ENCODE measurements at regions not wholly inside any gene's neighbourhood (a gene's known extent, or its start where the extent isn't known, plus 50 kb on each side); places are given as distances from the start of the nearest gene placed in this dataset.

DNA sequence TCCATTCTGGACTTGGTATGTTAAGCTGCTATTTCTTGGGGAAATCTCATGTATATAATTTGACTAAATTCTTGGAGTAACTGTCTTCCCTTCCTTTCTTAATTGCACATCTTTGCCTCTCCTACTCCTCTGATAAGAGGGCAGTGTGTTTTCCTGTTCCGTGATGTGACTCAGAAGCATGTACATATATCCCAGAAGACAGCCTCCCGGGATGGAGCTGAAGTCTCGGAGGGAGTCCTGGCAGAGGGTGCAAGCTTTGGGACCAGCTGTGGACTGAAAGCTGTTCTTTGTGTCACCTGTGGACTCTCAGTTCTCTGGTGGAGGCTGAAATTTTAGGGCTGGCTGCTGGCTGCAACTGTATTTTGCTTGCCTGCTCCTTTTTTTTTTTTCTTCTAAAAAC, 54.7 kb upstream of the MGAT5 start:
- TF ChIP-seq, protein P1, sequence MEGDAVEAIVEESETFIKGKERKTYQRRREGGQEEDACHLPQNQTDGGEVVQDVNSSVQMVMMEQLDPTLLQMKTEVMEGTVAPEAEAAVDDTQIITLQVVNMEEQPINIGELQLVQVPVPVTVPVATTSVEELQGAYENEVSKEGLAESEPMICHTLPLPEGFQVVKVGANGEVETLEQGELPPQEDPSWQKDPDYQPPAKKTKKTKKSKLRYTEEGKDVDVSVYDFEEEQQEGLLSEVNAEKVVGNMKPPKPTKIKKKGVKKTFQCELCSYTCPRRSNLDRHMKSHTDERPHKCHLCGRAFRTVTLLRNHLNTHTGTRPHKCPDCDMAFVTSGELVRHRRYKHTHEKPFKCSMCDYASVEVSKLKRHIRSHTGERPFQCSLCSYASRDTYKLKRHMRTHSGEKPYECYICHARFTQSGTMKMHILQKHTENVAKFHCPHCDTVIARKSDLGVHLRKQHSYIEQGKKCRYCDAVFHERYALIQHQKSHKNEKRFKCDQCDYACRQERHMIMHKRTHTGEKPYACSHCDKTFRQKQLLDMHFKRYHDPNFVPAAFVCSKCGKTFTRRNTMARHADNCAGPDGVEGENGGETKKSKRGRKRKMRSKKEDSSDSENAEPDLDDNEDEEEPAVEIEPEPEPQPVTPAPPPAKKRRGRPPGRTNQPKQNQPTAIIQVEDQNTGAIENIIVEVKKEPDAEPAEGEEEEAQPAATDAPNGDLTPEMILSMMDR (IDR thresholded peaks at IDR 0.05 in 2 of 3, conservative IDR thresholded peaks at IDR 0.05 in 1 of 3; ENCODE audit: control insufficient read depth in 2 of 3, extremely low read depth in 1 of 3, insufficient read depth in 1 of 3, low read depth in 3 of 3, low read length in 3 of 3), result no peak
- TF ChIP-seq MEF2A (IDR thresholded peaks at IDR 0.05; ENCODE audit: insufficient read depth, low read depth, low read length), result no peak
- TF ChIP-seq, protein P2, sequence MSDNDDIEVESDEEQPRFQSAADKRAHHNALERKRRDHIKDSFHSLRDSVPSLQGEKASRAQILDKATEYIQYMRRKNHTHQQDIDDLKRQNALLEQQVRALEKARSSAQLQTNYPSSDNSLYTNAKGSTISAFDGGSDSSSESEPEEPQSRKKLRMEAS (IDR thresholded peaks at IDR 0.05; ENCODE audit: low read depth, low read length), result no peak
- no peak for TF ChIP-seq CBFB (IDR thresholded peaks at IDR 0.05; ENCODE audit: low read depth)
- no peak for TF ChIP-seq YBX1 (IDR thresholded peaks at IDR 0.05)
- TF ChIP-seq CEBPB (IDR thresholded peaks at IDR 0.05; ENCODE audit: borderline replicate concordance in 1 of 2, low read depth in 2 of 2, low read length in 2 of 2), result no peak
- TF ChIP-seq, protein P3, sequence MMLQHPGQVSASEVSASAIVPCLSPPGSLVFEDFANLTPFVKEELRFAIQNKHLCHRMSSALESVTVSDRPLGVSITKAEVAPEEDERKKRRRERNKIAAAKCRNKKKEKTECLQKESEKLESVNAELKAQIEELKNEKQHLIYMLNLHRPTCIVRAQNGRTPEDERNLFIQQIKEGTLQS (IDR thresholded peaks at IDR 0.05; ENCODE audit: borderline replicate concordance, extremely low read depth, low read depth, low read length), result no peak
- TF ChIP-seq FOS (IDR thresholded peaks at IDR 0.05; ENCODE audit: borderline replicate concordance, extremely low read depth, insufficient read length), result no peak
- TF ChIP-seq, protein P4, sequence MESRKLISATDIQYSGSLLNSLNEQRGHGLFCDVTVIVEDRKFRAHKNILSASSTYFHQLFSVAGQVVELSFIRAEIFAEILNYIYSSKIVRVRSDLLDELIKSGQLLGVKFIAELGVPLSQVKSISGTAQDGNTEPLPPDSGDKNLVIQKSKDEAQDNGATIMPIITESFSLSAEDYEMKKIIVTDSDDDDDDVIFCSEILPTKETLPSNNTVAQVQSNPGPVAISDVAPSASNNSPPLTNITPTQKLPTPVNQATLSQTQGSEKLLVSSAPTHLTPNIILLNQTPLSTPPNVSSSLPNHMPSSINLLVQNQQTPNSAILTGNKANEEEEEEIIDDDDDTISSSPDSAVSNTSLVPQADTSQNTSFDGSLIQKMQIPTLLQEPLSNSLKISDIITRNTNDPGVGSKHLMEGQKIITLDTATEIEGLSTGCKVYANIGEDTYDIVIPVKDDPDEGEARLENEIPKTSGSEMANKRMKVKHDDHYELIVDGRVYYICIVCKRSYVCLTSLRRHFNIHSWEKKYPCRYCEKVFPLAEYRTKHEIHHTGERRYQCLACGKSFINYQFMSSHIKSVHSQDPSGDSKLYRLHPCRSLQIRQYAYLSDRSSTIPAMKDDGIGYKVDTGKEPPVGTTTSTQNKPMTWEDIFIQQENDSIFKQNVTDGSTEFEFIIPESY (IDR thresholded peaks at IDR 0.05), result no peak
- no peak for TF ChIP-seq CBX5 (IDR thresholded peaks at IDR 0.05; ENCODE audit: low read depth)

Measured in GM12878 (cell line).